Adrenal gland (tissue), 9 donors: ENCODE measurements at regions not wholly inside any gene's neighbourhood (a gene's known extent, or its start where the extent isn't known, plus 50 kb on each side); places are given as distances from the start of the nearest gene placed in this dataset.
"Not testable (repeated sequence)": the region's sequence is repeated elsewhere in the genome, so short reads cannot be mapped to it uniquely, and the experiment has no call there.

Experiments
- DNase-seq, 7 donors: peaks; one replicate each; pipeline ENCODE4 v3.0.0-alpha.2; 2019 to 2020
- H3K27ac ChIP-seq, 5 donors: fragments of 200-600 bp; sonication (generic) in 4 of 5; 1 replicate in 3 of 5; 2 replicates in 2 of 5; pipeline versions ENCODE4 v1.5.1 to v1.8.0; 2016 to 2020; ENCODE audit warnings: mild to moderate bottlenecking in 1 of 5
- H3K27me3 ChIP-seq: fragments of 200-600 bp; 2 replicates; pipeline ENCODE4 v1.8.0; 2021
- H3K36me3 ChIP-seq, 2 donors: fragments of 200-600 bp; replicated peaks in 1 of 2; 1 replicate in 1 of 2; 2 replicates in 1 of 2; pipeline versions ENCODE4 v1.5.1 to v1.8.0; 2018 to 2022
- H3K4me1 ChIP-seq, 2 donors: fragments of 200-600 bp; replicated peaks in 1 of 2; 1 replicate in 1 of 2; 2 replicates in 1 of 2; pipeline versions ENCODE4 v1.5.1 to v1.8.0; 2018 to 2021
- H3K4me3 ChIP-seq, 4 donors: fragments of 200-600 bp; sonication (generic) in 3 of 4; one replicate each; pipeline ENCODE4 v1.5.1; 2016 to 2018
- H3K9me3 ChIP-seq, 3 donors: fragments of 200-600 bp; sonication (generic) in 1 of 3; replicated peaks in 1 of 3; 1 replicate in 2 of 3; 2 replicates in 1 of 3; pipeline versions ENCODE4 v1.5.1 to v1.8.0; 2016 to 2021
- POLR2A ChIP-seq, 2 donors: fragments of 450-650 bp; IDR thresholded peaks; one replicate each; pipeline ENCODE4 v1.6.1; 2017; ENCODE audit warnings: antibody characterized with exemption in 2 of 2, mild to moderate bottlenecking in 2 of 2, moderate library complexity in 1 of 2
- WGBS, 4 donors: extraction: QIAGEN DNeasy Blood & Tissue Kit in 2 of 4; methylation state at CpG; one replicate each; pipeline versions ENCODE4 v1.1.5 to v1.1.7; 2013 to 2017; 5-methylcytosine and 5-hydroxymethylcytosine counted together
- intact Hi-C, 2 donors: fragments of 100-400 bp; cut with DNase I; formaldehyde crosslinking; loops; one replicate each; pipeline versions ENCODE4 v1.14.1 to v1.15.0; 2022 to 2023
- TF ChIP-seq, protein P1 (sequence below), 6 experiments: fragments of 450-650 bp in 4 of 6; fragments of 200-600 bp in 2 of 6; sonication (generic) in 1 of 6; IDR thresholded peaks; 1 replicate in 5 of 6; 2 replicates in 1 of 6; pipeline versions ENCODE4 v1.5.1 to v1.8.0; 2016 to 2021; ENCODE audit warnings: antibody characterized with exemption in 6 of 6, mild to moderate bottlenecking in 2 of 6, moderate library complexity in 1 of 6
- donor health status: healthy with polysubstance abuse.
- donor health status: Bipolar disorder and iron deficiency.
- donor health status: DM: yes; HTN: yes; CAD: no.
- donor health status: DM: no; HTN: no; CAD: no.
- donor health status: DM: no; HTN: no; CAD: no.

DNA sequence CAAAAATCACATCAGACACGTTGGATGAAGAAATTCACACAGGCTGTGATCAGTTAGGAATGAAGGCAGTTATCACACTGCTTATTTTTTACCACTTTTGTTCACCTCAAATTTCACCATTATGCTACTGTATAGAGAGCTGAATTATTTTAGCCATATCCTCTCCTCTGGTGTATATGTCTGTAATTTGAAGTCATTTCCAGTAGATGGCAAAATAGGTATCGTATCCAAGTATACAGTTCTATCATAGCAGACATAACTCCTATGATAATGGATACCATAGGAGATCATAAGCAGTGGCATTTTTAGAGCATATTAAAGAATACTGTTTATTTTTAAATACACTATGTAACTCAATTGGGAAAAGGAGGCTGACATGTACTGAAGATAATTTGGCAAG, 909.7 kb downstream of the DNAJB9 start:
- TF ChIP-seq, protein P1, sequence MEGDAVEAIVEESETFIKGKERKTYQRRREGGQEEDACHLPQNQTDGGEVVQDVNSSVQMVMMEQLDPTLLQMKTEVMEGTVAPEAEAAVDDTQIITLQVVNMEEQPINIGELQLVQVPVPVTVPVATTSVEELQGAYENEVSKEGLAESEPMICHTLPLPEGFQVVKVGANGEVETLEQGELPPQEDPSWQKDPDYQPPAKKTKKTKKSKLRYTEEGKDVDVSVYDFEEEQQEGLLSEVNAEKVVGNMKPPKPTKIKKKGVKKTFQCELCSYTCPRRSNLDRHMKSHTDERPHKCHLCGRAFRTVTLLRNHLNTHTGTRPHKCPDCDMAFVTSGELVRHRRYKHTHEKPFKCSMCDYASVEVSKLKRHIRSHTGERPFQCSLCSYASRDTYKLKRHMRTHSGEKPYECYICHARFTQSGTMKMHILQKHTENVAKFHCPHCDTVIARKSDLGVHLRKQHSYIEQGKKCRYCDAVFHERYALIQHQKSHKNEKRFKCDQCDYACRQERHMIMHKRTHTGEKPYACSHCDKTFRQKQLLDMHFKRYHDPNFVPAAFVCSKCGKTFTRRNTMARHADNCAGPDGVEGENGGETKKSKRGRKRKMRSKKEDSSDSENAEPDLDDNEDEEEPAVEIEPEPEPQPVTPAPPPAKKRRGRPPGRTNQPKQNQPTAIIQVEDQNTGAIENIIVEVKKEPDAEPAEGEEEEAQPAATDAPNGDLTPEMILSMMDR (IDR thresholded peaks at IDR 0.05): no peak
- no peak for TF ChIP-seq POLR2A (IDR thresholded peaks at IDR 0.05)
- Histone ChIP-seq H3K9me3 (no peaks in the 10 kb centered on the region), H3K4me1 (no peaks in the 10 kb centered on the region), H3K4me3 (no peak overlapping the region), H3K27ac (no peak overlapping the region), H3K27me3 (no peaks in the 10 kb centered on the region), H3K36me3 (no peaks in the 10 kb centered on the region)
- intact Hi-C loops: no loop called here
- WGBS, 4 donors: 39 to 55% (median 46%) methylated on average over 2 of the region's 2 CpGs
- DNase-seq: no peak

DNA sequence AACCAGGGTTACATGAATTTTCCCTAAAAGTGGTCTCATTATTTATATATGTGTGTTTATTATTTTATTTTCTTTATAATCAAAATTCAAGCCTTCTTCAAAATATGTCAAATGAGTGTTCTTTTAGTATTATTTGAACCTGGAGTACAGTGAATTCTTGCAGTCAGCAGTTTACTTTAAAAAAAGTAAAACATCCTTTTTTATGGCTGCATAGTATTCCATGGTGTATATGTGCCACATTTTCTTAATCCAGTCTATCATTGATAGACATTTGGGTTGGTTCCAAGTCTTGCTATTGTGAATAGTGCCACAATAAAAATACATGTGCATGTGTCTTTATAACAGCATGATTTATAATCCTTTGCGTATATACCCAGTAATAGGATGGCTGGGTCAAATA, 920.9 kb downstream of the DNAJB9 start:
- H3K27me3 ChIP-seq, H3K4me3 ChIP-seq, intact Hi-C loops, H3K27ac ChIP-seq, H3K36me3 ChIP-seq, H3K9me3 ChIP-seq, DNase-seq, H3K4me1 ChIP-seq: not testable (repeated sequence)
- 96 to 100% (median 100%) methylated on average over 1 of the region's 1 CpG for WGBS, 4 donors

DNA sequence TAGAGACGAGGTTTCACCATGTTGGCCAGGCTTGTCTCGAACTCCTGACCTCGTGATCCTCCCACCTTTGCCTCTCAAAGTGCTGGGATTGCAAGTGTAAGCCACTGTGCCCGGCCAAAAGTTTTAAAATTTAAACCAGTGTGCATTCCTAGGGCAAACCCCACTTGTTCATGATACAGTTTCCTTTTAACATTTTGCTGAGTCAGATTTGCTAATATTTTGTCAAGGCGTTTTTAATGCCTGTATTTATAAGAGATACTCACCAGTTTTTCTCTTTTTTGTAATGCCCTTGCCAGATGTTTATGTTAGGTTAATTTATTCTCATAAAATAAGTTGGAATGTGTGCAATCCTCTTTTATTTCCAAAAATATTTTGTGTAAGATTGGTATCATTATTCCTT, 927.4 kb downstream of the DNAJB9 start:
- TF ChIP-seq, protein P1 (IDR thresholded peaks at IDR 0.05): no peak
- no peak for TF ChIP-seq POLR2A (IDR thresholded peaks at IDR 0.05)
- no peaks in the 10 kb centered on the region for H3K36me3 ChIP-seq
- no peak for DNase-seq
- H3K9me3 ChIP-seq: no peaks in the 10 kb centered on the region
- no peaks in the 10 kb centered on the region for H3K27me3 ChIP-seq
- no peak overlapping the region for H3K27ac ChIP-seq
- no peaks in the 10 kb centered on the region for H3K4me1 ChIP-seq
- intact Hi-C loops: no loop called here
- WGBS, 4 donors: 75 to 76% (median 76%) methylated on average over 5 of the region's 5 CpGs
- H3K4me3 ChIP-seq: no peak overlapping the region

DNA sequence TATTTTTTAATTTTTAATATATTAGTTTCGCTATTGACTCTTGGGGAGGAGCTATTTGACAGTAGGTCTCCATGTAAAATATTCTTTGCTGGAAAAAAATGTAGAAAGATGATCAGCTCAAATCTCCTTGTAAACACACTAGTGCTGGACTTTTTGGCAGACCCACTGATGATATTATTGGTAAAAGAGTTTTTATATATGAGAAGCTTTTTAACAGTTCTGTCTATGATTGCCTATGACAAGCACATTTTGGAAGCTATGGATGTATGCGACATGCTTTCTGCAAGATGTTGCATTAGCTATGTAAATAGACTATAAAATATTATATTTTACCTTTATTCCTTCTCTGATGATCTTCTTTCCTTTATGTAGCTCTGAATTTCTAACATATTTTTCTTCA, 928.5 kb downstream of the DNAJB9 start:
- WGBS, 4 donors: 85 to 93% (median 86%) methylated on average over 2 of the region's 2 CpGs
- DNase-seq: no peak
- TF ChIP-seq POLR2A (IDR thresholded peaks at IDR 0.05): no peak
- TF ChIP-seq, protein P1 (IDR thresholded peaks at IDR 0.05): no peak
- no peak overlapping the region for H3K27ac ChIP-seq
- H3K4me1 ChIP-seq: no peaks in the 10 kb centered on the region
- H3K4me3 ChIP-seq: no peak overlapping the region
- no peaks in the 10 kb centered on the region for H3K9me3 ChIP-seq
- no peaks in the 10 kb centered on the region for H3K36me3 ChIP-seq
- H3K27me3 ChIP-seq: no peaks in the 10 kb centered on the region
- intact Hi-C loops: no loop called here

DNA sequence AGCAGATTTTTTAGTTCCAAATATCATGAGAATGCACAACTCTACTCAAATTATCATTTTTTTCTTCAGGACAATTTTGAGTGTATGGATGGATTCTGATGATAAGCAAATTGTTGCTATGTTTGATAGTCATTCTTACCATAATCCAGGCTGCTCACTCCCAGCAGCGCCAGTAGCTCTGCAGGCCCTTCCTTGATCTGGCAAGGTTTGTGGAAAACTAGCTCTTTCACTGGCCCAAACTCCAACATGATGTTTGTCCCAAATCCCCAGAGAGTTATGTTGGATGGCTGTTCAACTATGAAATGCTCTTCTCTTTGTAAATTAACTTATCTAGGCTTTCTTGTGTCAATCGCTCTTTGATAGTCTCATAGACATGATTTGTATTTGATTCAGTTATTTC, 933.7 kb downstream of the DNAJB9 start:
- Histone ChIP-seq H3K27ac (no peak overlapping the region), H3K4me3 (no peak overlapping the region), H3K27me3 (no peaks in the 10 kb centered on the region), H3K36me3 (no peaks in the 10 kb centered on the region), H3K9me3 (no peaks in the 10 kb centered on the region), H3K4me1 (no peaks in the 10 kb centered on the region)
- no peak for TF ChIP-seq POLR2A (IDR thresholded peaks at IDR 0.05)
- TF ChIP-seq, protein P1 (IDR thresholded peaks at IDR 0.05): no peak
- no peak for DNase-seq
- WGBS, 4 donors: 72 to 84% (median 78%) methylated on average over 2 of the region's 2 CpGs
- intact Hi-C loops: no loop called here
